ENCODE measurements at regions not wholly inside any gene's neighbourhood (a gene's known extent, or its start where the extent isn't known, plus 50 kb on each side); places are given as distances from the start of the nearest gene placed in this dataset.

- no peak for TF ChIP-seq POLR2A (IDR thresholded peaks at IDR 0.05)
- no peak for TF ChIP-seq CTCF (IDR thresholded peaks at IDR 0.05)
Measured at GRCh38 chr2:155983845-155984244, 348.7 kb downstream of the NR4A2 start.
